ENCODE measurements at regions not wholly inside any gene's neighbourhood (a gene's known extent, or its start where the extent isn't known, plus 50 kb on each side); places are given as distances from the start of the nearest gene placed in this dataset.

DNA sequence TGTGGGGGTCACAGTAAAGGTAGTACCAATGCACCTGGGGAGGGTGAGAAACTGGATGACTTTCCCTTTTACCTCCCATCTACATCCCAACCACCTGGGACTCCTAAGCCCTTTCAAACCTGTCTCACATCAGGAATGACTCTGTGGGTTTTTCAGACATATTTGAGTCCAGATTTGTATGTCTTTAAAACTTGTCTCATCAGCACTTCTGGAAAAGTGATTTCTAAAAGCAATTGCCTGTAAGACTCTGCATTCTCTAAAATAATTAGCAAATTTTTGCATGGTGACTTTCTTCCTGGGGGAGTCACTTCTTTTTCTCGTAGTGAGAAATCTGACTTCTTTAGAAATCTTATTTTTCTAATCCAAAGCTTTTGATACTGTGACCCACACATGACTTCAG is 1553.0 kb upstream of the PIK3C3 start:
- DNase-seq = no peak

DNA sequence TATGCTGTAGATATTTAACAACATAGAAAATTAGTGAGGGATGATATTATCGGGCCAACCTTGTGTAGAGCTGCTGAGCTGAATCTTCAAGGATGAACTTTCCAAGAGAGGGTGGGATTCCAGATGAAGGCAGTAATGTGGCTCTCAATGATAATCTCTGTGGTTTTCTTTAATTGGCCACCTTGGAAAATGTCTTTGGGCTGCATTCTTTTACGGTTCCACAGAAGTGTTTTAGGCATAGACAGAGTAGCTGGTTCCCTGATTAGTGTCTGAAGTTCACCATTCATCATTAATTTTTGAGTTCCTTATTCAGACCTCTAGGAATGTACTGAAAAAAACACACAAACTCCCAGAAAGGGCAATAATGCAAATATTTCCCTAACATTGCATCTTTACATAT is 1566.9 kb upstream of the PIK3C3 start:
- no peak for DNase-seq

DNA sequence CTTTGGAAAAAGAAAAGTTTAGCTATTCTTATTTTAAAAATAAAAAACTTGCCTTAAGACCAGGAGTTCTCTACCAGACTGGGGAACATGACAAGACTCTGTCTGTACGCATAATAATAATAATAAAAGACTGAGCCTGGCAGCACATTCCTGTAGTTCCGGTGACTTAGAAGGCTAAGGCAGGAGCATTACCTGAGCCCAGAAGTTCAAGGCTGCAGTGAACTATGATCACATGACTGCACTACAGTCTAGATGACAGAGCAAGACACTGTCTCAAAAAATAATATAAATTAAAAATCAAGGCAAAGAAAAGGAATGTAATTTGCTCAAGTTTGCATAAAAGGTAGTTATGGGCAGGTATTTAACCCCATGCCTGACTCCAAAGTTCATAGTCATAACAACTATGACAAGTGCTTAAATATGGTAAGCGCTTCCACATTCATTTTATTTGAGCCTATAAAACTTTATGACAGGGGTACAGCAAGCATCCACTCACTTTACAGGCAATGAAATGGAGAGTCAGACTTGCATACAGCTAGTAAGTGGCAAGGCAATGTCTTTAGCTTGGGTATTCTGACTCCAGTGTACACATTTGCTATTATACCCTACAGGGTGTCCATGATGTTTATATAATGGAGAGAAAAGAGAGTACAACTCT is 1567.8 kb upstream of the PIK3C3 start:
- DNase-seq = no peak

DNA sequence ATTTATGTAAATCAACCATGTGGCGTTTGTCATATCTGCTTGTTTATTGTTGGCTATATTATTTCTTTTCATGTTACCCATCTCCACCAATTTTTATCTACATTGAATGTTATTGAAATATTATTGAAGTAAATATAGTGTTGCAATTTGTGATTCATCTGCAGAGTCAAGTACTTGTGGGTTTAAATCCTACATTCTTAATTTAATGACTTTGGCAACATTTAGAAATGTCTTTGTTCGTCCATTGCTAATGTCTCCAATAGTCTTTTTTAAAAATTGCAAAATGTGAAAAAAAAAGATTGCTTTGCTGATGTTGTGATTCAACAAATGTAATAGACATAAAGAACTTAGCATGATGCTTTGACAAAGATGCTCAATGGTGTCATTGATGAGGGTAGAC is 1572.8 kb upstream of the PIK3C3 start:
- no peak for DNase-seq

DNA sequence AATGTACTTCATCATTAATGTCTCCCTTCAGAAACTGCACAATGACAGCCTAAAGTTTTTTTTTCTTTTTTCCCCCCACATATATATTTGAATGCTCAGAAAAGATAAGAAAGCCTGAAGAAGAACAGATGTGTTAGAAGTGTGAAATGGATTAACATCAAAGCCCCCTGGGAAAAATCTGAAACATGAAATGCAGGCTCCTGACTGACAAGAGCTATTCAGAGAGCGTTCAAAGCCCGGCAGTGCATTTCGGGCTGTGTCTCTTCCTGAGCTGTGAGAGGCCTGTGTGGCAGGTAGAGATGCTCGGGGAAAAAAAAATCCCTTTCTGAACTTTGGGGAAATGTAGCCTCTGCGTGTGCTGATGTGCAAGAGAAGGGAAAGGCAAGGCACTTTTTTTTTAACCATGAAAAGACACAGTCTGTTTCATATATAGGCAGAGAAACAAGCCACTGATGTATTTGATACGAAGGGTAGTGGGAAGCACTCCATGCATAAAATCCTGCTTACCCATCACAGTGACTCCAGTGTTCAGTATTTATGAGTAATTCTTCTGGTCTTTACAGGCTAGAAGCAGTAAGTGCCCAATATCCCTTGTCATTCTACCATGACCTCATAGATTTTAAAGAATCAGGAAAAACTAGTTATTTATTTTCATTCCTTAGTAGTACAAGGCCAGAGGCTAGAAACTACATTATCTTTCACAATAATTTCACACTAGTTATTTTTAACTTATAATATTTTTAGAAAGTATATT is 1574.2 kb upstream of the PIK3C3 start:
- DNase-seq = no peak

DNA sequence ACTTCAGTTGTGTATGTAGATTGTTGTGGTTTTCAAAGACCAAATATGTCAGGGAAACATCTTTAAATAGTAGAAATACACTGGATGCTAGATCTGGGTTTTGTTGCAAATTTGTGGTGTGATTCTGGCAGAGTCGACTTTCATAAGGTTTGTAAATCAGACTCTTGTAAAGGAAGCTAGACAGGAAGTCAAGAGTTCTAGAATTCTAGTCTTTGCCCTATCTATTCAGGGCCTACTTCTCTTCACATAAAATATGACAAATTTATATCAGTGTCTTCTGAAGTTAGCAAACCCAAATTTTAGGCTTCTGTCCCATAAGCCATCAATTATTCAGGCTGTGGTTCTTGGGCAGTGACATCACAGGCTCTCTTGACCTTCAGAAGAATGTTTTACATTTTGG is 1579.2 kb upstream of the PIK3C3 start:
- DNase-seq = no peak

DNA sequence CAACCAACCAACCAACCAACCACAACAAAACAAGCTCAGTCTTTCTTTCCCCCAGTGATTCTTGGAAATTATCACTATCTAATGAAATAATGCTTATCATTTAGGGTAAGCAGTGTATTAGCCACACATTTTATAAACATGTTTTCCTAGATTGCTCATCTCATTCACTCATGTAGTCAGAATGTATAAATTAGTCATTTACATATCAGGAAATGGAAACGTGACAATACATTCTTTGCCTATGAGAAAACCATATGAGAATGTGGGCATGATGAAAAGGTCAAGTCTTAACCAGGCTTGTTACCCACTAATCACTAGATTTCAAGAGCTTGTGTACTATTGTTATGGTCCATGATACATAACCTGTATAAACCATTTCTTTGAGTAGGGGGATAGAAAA is 1583.4 kb upstream of the PIK3C3 start:
- no peak for DNase-seq

DNA sequence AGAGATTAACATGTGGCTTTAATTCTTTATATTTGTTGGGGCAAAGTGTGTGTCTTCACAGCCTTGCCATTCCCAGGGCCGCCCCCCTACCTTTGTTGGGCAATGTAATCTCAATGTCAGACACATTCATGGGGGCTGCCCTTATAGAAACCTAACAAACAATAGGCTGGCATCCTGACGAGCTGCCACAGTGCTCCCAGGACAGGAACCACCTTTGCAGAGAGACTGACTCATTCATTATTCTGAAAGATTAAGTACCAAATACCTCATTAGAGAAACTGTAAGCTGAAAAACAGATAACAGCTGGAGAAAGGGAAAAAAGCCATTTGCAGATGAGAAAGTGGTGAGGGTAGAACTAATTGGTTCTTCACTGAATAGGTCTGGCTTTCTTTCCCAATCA is 1587.5 kb upstream of the PIK3C3 start:
- no peak for DNase-seq

DNA sequence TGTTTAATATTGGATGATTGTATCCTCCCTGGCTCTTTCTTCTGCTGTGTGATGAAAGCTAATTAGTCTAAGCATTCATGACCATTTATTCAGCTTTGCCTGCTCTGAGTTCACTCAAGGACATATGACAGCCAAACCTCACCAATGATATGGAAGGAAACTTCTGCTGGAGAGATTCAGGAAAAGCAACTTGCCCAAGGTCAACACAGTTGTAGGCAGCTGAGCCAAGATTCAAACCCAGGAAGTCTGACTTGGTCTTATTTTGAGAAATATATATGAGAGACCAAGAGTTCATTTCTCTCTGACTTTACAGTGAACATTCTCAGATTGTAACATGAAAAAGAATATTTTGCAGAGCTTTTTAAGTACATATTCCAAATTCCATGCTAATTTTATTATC is 1588.5 kb upstream of the PIK3C3 start:
- no peak for DNase-seq

DNA sequence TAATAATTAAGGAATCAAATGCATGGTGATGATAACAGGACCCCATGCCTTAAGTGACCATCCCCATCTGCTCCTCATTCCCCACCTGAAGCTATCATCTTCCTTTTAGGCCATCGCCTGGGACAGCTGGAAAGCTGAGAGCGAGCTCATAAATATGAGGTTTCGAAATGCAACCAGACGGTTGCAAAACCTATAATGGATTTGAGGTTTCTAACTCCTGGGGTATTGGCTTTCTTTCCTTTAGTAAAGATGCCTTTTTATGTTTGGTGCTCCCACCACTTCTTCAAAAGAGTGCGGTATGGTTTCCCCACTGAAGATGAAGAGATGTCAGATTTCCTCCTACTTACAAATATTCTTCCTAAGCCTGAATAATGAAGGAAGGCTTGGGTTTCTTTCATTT is 1589.5 kb upstream of the PIK3C3 start:
- DNase-seq = no peak

DNA sequence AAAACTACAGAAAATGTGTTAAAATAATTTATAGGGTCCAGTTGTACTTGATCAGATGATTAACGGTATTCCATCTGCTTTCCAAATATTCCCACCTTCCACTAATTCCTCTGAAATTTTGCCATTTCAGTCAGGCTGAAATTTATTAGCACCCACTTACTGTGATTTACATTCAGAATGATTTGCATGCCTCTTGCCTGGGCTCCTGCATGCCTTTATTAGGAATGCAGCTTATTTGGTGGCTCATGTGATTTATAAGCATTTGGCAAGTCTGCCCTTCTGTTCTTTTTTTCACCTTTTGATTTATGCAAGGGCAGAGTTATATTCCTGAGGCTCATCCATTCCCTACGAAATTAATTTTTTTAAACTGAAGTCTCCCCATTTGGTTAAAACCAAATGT is 1594.5 kb upstream of the PIK3C3 start:
- DNase-seq = no peak

DNA sequence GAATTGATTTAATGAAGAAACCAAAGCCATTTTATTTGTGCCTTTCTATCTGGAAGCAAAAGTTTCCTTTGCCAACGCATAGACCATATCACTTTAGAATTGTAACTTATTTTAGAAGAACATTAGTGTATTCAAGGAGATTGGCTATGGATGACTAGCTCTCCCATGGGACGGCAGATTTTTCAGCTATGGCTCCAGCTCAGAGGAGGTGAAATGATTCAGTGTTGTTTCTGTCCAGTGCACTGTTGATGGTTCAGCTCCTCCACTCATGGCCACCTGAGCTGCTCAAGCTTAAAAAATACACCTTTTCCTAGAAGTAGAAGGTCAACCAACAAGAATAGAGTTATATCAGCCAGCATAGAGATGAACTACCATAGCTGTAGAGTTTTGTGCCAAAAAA is 1597.5 kb upstream of the PIK3C3 start:
- no peak for DNase-seq

DNA sequence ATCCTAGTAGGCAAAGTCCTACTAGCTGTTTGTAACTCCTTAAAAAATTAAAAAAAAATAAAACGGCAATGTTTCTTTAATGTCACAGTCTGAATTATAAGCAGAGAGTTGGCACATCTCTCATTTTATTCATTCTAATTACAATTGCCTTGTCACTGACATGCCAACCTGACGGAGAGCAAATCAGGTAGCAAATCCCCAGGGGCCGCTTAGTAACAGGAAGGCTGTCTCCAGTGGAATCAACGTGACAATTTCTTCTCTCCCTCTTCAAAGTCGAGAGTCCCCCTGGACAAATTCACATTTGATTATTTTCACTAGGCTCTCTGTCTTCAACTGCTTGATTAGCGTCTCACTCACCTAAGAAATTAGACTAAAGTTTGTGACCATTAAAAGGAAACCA is 1598.9 kb upstream of the PIK3C3 start:
- no peak for DNase-seq

DNA sequence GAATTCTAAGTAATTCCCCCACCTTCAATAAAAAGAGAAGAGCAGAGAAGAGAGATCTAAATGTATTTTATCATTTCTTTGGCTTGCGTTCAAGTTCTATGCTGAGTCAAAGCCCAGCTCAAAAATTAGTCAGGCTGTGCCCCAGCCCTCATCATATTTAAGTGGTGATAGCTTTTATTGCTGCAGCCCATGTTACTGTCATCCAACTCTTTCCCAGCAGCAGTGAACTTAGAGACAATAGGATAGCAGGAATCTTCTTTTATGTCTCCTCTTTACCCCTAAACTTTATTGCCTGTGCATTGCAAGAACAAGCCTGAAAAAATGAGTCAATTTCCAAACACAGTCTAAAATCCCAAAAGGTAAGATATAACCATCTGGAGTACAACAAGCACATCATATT is 1599.3 kb upstream of the PIK3C3 start:
- DNase-seq = no peak

DNA sequence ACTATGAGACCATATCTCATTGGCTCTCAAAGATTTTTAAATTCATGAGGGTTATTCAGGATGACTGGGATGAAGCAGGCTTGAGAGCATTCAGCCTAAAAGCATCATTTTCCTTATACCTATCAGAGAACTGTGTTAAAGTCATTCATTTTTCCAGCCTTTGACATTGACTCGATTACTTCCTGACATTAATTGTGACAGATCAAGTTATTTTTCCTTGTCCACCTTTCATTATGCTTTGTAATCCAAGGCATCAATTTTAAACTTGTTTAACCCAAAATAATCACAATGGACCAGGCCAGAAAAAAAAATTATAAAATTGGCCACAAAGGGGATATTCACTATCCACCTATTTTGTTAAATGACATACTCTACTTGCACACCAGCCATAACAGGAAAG is 1606.8 kb upstream of the PIK3C3 start:
- DNase-seq = no peak

DNA sequence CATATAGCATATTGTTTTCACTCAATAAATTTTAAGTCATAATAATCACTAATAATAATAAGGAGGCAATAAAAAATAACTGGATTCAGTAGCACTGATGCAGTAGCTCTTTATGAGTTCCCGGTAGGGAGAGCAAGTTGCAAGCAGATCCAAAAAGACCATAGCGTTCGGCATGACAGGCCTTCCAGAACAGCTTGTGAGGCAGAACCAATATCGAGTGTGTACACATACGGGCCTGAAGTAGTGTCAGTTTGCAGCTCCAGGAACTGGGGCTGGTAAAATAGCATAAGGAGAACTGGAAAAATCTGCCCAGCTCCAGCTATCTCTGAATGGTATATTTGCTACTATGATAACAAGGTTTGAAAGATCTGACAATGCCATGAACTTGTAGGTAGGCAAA is 1607.8 kb upstream of the PIK3C3 start:
- DNase-seq = no peak

DNA sequence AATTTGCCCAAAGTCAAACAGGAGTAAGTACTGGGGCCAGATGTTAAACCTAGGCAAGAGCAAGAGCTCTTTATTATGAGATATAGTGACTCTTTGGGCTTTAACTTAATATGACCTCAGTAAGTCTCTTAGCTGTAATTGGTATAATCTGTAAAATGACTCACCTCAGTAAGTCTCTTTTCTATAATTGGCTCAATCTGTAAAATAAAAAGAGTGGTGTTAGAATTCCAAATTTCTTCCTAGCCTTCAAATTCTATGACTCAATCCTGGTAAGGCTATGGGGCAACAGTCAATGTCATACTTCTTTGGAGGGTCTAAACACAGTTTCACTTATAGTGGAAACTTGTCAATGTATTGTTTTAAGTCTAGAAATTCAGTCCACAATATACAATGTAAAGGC is 1608.9 kb upstream of the PIK3C3 start:
- DNase-seq = no peak

DNA sequence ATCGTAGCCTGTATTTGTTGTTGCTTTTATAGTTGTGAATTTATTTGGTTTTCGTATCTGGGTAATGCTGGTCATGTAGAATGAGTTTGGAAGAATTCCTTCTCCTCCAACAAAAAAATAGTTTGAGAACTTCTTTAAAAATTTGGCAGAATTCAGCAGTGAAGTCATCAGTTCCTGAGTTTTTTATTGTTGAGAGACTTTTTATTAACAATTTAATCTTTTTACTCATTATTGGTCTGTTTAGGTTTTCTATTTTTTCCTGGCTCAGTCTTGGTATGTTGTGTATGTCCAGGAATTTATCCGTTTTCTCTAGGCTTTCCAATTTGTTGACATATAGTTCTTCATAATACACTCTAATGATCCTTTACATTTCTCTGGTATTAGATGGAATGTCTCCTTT is 1613.3 kb upstream of the PIK3C3 start:
- no peak for DNase-seq

DNA sequence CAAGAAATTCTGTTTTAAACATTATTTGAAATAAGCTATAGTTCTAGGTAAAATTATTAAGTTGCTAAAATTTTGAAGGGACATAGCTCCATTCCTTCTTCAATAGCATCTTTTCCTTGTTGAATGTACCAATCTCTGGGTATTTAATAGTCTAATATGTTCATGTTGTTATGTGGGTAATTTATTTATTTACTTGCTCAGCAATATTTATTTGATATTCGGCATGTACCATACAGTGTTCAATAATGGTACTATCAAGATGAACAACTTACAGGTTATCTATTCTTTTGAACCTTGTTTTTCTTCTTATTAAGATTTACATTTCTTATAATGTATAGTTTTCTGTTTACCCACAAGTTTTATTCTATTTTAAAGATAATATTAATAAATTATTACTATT is 1616.8 kb upstream of the PIK3C3 start:
- no peak for DNase-seq

DNA sequence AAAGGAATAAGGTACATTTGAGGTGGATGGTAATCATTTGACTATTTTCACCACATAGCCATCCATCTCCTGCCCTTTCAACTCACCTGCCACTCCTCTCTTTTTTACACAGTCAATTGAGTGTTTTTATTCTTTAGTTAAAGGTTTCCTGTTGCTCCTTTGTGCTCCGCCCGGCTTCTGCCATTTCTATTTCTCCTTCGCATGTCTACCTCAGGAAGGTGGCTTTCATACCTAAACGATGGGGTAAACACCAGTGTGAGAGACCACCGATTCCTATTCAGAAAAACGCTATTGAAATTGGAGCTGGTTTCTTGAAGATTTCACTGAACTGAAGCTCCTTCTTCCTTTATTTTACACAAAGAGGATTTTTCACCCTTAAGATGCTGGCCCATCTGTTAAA is 1628.0 kb upstream of the PIK3C3 start:
- no peak for DNase-seq

DNA sequence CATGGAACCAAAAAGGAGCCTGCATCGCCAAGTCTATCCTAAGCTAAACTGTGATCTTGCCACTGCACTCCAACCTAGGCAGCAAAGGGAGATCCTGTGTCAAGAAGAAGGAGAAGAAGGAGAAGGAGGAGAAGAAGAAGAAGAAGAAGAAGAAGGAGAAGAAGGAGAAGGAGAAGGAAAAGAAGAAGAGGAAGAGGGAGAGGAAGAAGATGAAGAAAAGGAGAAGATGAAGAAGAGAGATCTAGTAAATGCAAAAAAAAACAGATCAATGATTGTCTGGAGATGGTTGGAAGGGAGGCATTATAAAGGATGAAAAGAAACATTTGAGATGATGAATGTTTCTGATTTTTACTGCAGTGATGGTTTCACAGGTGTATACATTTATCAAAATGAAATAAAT is 1629.0 kb upstream of the PIK3C3 start:
- no peak for DNase-seq

DNA sequence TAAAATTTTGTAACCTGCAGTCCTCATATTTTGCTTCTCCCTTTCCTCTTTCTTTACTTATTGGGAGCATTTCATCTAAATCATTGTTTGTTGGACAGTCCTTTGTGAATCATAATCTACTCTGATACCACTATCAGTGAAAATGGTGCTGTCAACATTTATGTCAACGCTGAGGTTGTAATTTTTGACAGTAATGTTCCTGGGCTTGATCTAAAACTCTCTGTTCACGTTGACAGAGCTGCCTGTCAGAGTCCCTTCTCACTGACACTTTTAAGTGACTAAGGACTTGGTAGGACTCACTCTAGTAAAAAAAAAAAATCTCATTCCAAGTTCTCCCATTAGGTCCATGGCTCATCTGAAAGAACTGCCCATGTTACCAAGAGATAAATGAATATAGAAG is 1640.8 kb upstream of the PIK3C3 start:
- DNase-seq = no peak

DNA sequence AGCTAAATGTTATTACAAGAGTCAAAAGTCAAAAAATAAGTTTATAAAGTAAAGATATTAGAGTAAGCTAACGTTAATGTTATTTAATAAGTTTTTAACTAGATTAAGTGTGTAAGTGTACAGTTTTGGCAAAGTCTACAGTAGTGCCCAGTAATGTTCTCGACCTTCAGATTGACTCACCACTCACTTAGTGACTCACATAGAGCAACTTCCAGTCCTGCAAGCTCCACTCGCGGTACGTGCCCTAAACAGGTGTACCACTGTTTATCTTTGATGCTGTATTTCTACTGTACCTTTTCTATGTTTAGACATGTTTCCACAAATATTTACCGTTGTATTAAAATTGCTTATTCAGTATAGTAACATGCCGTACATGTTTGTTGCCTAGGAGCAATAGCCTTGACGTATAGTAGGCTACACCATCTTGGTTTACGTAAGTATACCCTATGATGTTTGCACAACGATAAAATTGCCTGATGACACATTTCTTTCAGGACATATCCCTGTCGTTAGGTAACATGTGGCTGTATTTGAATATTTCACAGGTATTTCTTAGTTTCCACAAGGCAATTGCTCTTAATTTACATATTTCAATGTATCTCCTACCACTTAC is 1641.9 kb upstream of the PIK3C3 start:
- DNase-seq = no peak

DNA sequence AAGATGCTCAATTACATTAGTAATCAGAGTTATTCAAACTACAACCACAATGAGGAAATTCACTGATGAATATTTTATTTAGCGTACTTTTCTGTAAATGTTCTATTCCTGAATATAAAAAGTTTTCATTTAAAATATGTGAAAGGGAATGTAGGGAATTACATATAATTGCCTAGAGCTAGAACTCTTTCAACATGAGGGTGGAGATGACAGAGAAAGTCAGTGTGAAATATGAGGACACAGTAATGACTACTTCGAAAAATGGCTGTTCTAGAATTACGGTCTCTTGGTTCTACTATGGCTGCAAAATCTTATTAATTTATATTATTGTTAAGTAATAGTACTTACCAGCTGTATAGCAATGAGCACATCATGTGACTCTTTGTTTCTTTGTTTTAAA is 1647.4 kb upstream of the PIK3C3 start:
- DNase-seq = no peak

Data from NCI-H187 (cell line).